Testis (tissue), 2 donors: ENCODE measurements at regions not wholly inside any gene's neighbourhood (a gene's known extent, or its start where the extent isn't known, plus 50 kb on each side); places are given as distances from the start of the nearest gene placed in this dataset.
"Not testable (repeated sequence)": the region's sequence is repeated elsewhere in the genome, so short reads cannot be mapped to it uniquely, and the experiment has no call there.

Experiments
- DNase-seq: peaks from one replicate; pipeline ENCODE4 v3.0.0-alpha.2; 2019
- H3K27ac ChIP-seq, 2 donors: fragments of 200-600 bp; sonication (generic); one replicate each; pipeline ENCODE4 v1.5.1; 2019
- H3K27me3 ChIP-seq: fragments of 200-600 bp; sonication (generic); one replicate; pipeline ENCODE4 v1.5.1; 2019
- H3K36me3 ChIP-seq: fragments of 200-600 bp; sonication (generic); one replicate; pipeline ENCODE4 v1.5.1; 2017; ENCODE audit warnings: low read depth; ENCODE audit errors: missing control alignments
- H3K4me1 ChIP-seq: fragments of 200-600 bp; sonication (generic); one replicate; pipeline ENCODE4 v1.5.1; 2019
- H3K4me3 ChIP-seq, 2 donors: fragments of 200-600 bp; sonication (generic); one replicate each; pipeline ENCODE4 v1.5.1; 2017 to 2019
- H3K9me3 ChIP-seq: fragments of 200-600 bp; sonication (generic); one replicate; pipeline ENCODE4 v1.5.1; 2017
- CTCF ChIP-seq, 3 experiments: fragments of 450-650 bp in 2 of 3; fragments of 200-600 bp in 1 of 3; sonication (generic) in 1 of 3; IDR thresholded peaks; one replicate each; pipeline ENCODE4 v1.5.1; 2016 to 2019; ENCODE audit warnings: antibody characterized with exemption in 3 of 3, mild to moderate bottlenecking in 2 of 3, moderate library complexity in 1 of 3
- POLR2A ChIP-seq: fragments of 450-650 bp; IDR thresholded peaks from one replicate; pipeline ENCODE4 v1.6.1; 2017; ENCODE audit warnings: antibody characterized with exemption, mild to moderate bottlenecking, moderate library complexity
- WGBS, 2 donors: methylation state at CpG; one replicate each; pipeline ENCODE4 v1.1.5; 2018; 5-methylcytosine and 5-hydroxymethylcytosine counted together
- intact Hi-C: fragments of 100-400 bp; cut with DNase I; formaldehyde crosslinking; loops from one replicate; pipeline ENCODE4 v1.15.1; 2023; ENCODE audit warnings: low total_unique reads

GRCh38 chr4:52423967-52424366 is 235.1 kb downstream of the USP46 start:
- intact Hi-C loops, result no loop called here
- Histone ChIP-seq H3K36me3 (no peaks in the 10 kb centered on the region), H3K27ac (no peak overlapping the region), H3K4me1 (no peaks in the 10 kb centered on the region), H3K9me3 (no peaks in the 10 kb centered on the region), H3K27me3 (no peaks in the 10 kb centered on the region), H3K4me3 (no peak overlapping the region)
- no peak for TF ChIP-seq CTCF (IDR thresholded peaks at IDR 0.05)
- TF ChIP-seq POLR2A, result no peak
- WGBS, 2 donors, result 80 to 87% methylated on average over 4 of the region's 4 CpGs
- DNase-seq, result no peak

DNA sequence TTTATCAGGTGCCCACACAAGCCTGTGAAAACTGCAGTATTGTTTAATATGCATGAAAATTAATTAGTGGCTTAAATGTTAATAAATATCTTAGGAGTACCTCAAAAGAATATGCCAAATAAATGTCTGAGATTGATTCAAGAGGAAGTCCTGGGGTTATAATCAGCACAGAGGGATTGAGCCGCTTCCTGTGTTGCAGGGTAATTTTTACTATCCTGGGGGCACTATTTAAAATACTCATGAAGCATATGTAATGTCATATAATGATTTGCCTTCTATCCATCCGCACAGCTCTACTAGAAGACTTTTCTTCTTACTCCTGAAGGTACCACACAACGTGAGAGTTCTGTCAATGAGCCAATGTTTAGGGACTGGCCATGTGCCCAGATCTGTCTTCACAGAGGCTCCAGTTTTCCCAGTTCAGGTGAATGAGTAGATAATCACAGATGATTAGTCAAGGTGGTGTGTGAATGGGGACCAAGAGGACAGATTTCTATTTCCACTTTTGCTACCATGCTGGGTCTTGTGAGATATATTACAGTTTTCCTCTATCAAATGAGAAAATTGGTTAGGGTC is 233.3 kb downstream of the USP46 start:
- no peak overlapping the region for H3K27ac ChIP-seq
- H3K36me3 ChIP-seq, result no peaks in the 10 kb centered on the region
- H3K27me3 ChIP-seq, result no peaks in the 10 kb centered on the region
- TF ChIP-seq POLR2A, result no peak
- no peak for TF ChIP-seq CTCF (IDR thresholded peaks at IDR 0.05)
- DNase-seq, result no peak
- no peaks in the 10 kb centered on the region for H3K4me1 ChIP-seq
- H3K4me3 ChIP-seq, result no peak overlapping the region
- intact Hi-C loops, result no loop called here
- WGBS, 2 donors, result 83 to 86% methylated on average over 3 of the region's 3 CpGs
- no peaks in the 10 kb centered on the region for H3K9me3 ChIP-seq

DNA sequence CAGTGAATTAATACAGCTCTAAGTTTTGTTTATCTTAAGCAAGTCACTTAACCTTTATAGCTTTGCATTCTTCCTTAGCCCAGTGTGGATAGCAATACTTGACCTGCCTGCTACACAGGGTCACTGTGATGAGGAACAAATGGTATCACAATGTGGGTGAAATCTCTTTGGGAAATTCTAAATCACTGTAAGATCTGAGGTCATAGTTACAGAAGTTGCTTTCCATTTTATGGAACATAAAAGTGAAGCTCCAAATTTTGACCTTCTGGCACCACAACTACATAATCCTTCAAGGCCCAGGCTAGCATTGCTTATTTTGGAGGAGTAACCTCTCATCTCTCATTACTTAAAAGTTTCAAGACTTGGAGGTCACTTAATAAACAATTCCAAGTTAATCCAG is 227.7 kb downstream of the USP46 start:
- no peaks in the 10 kb centered on the region for H3K27me3 ChIP-seq
- no peaks in the 10 kb centered on the region for H3K36me3 ChIP-seq
- TF ChIP-seq CTCF (IDR thresholded peaks at IDR 0.05) (no peak), POLR2A (no peak)
- intact Hi-C loops, result no loop called here
- no peaks in the 10 kb centered on the region for H3K4me1 ChIP-seq
- no peaks in the 10 kb centered on the region for H3K9me3 ChIP-seq
- no peak for DNase-seq
- no peak overlapping the region for H3K4me3 ChIP-seq
- no peak overlapping the region for H3K27ac ChIP-seq

DNA sequence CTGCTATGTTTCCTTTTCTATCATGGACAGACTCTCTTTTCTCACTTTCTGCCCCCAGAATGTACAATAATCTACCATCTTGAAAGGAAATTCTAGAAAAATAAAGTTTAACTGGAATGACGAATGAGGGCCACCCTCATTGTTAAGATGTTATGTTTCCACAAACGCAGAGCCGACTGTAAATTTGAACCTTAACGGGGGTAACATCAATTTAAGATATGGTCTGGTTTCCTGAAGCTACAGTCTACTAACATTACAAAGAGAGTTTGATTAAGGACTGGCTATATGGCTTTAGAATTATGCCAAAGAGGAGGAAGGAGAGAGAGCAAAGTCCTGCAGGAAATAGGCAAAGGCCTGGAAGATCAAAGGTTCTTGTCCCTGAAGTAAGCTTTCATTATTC is 227.2 kb downstream of the USP46 start:
- 77 to 83% methylated on average over 4 of the region's 4 CpGs for WGBS, 2 donors
- DNase-seq, result no peak

GRCh38 chr4:52442524-52442923 is 216.6 kb downstream of the USP46 start:
- H3K9me3 ChIP-seq, H3K27ac ChIP-seq, H3K4me1 ChIP-seq, H3K27me3 ChIP-seq, DNase-seq, intact Hi-C loops, H3K4me3 ChIP-seq, H3K36me3 ChIP-seq: not testable (repeated sequence)
- 80 to 100% methylated on average over 1 of the region's 1 CpG for WGBS, 2 donors

More for the DNA sequence above, 227.2 kb downstream of the USP46 start:
- Histone ChIP-seq H3K27me3 (no peaks in the 10 kb centered on the region), H3K9me3 (no peaks in the 10 kb centered on the region), H3K27ac (no peak overlapping the region), H3K4me3 (no peak overlapping the region), H3K36me3 (no peaks in the 10 kb centered on the region), H3K4me1 (no peaks in the 10 kb centered on the region)
- intact Hi-C loops, result no loop called here
- TF ChIP-seq CTCF (IDR thresholded peaks at IDR 0.05), result no peak
- no peak for TF ChIP-seq POLR2A
